T-helper 1 cell treated with Interleukin-12 subunit alpha and Interleukin-12 subunit beta and Interleukin-4 antibody, amounts not matched to agents 30 ng/mL and 1 ng/mL, for 36 hours (primary cell): ENCODE measurements at regions not wholly inside any gene's neighbourhood (a gene's known extent, or its start where the extent isn't known, plus 50 kb on each side); places are given as distances from the start of the nearest gene placed in this dataset.

ENCODE experiments used
- intact Hi-C: fragments of 100-400 bp; cut with micrococcal nuclease; formaldehyde crosslinking; loops from one replicate; pipeline ENCODE4 v1.15.1; 2024

DNA sequence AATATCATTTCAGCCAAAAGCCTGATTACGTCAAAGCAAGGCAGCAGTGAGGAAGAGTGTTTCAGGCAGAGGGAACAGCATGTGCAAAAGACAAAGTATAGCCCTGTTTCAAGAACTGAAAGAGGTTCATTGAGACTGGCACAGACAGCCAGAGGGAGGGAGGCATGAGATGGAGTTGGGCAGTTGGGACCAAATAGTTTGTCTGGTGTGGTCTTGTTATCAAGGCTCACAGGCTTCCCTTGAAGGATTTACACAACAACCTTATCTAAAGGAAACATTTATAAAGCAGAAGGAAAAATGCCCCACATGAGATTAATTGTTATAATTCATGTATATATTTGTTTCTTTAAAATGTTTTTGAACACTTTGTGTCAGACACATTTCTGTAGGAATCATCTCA, 253.3 kb downstream of the DMAC1 start:
- intact Hi-C loops = no loop called here

DNA sequence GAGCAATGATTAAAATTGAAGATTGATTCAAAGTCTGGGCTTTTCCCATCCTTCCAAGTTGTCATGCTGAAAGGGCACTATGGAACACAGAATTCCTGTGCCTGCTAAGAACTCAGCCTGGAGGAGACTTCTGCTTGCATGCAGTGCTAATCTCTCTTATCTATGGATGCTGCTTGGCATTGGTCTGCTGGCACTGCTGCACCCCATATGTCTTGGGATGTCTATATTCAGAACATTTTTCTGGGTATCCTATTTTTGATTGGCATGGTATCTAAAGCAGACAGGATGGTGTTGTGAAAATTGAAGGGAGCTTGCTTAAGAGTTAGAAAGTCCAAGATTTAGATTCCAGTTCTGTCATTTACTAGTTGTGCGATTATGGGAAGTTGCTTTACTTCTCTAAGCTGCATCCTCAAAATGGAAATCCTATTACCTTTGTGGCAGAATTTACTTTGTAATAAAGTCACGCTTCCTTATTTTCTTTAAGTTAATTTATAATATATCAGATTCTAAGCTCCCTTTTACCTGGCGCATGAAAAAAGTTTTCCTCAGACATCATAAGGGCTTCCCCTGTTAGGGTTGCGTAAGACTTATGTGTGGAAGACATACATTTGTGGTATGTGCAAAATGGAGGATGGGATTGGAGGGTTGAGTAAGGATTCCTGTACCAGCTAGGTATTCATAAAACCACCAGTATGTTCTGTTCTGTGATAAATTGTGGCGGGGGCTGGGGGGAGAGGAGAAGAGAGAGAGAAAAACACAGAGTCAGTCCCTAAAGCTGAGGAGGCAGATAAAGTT, 254.0 kb downstream of the DMAC1 start:
- intact Hi-C loops = no loop called here

DNA sequence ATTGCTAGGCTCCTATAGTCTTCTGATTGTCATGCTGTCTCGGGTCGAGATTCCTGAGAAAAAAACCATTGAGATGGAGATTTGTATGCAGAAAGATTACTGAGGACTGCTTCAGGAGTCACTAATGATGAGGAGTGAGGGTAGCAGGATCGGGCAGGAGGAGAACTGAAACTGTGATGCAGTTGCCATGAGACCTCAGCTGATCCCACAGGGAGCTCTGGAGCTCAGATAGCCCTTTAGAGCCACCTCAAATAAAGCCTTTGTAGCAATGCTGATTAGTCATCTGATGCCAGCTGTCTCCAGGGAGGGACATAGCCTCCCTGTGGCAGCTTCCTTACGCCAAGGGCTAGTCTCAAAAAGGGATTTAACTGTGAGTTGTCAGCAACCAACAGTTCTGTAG, 256.9 kb downstream of the DMAC1 start:
- intact Hi-C loops = no loop called here

DNA sequence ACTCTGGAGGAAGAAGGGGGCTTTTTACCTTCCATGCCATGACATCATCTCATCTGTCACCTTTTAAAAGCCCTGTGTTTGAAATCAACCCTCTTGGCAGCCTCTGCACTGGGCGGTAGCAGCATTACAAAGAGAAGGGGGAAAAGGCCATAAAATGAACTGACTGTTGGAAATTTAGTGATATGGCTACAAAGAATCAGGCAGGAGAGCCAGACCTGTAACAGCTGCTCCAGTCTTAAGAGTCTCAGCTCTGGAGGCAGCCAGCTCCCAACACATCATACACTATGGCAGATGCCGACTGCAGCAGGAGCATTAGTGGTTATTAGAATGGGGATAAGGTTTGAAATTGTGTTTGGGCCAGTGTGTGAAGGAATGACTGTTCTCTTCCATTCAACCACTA, 257.5 kb downstream of the DMAC1 start:
- intact Hi-C loops = no loop called here

DNA sequence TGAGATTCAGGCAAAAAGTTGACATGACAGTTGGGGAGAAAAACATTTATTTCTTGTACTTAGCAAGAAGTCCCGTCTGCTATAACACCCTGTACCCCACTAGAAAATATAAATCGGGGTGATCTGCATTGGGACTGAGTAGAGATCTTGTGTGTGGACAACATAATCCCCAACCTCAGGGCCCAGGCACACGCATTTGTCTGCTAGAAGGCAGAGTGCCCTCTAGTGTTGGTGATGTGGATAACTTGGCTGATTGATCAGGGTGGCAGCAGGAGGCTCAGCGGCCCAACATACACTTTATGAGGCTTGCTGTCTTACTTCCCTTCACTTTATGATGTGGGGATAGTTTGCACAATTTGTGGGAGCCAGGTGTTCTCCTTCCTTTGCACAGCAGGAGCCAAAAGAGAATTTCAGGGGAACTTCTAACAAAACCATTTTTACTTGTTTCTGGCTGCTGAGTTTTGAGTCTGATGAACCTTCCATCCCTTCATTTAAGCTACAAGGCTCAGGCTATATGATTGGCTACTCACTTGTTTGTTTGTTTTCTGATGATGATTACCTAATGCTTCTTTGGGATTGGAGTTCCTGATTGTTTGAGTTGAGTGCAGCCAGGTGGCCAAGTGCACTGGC, 263.2 kb downstream of the DMAC1 start:
- intact Hi-C loops = loop anchor here (1.0 to 10.0 kb wide), 6 partner anchors 362 to 951 kb away; no protein-coding TSS in a partner anchor

DNA sequence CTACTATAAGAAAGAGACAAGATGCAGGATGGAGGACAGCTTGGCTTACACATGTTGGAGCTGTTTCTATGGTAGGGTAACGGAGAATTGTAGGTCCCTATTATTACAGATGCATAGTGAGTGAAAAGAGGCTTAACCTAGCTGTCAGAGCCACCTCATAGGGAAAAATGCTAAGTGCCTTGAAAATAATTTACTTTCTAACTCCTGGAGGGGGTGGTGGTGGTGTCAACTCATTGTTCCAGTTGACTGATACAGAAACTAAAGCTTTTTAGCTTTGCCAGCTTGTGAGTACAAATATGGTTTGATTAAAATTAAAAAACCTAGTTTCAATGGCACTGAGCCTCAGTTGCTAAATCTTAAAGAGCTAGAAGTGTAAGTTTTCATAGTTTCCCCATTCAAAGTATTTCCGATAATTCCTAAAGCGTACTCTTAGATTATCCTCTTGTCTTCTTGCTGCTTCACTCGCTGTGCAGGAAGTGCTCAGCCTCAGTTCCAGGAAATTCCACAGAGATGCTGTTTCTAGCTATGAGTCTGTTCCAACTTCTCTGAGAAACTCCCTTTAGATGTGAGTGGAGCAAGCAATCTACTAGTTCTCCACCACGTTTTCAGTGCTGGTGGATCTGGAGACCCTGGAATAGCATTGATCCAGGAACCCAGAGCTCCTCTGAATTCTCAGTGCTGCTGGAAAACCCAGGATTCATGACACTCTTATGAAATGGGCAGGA, 265.2 kb downstream of the DMAC1 start:
- intact Hi-C loops = loop anchor here (1.0 to 10.0 kb wide), 4 partner anchors 128 to 442 kb away; no protein-coding TSS in a partner anchor

DNA sequence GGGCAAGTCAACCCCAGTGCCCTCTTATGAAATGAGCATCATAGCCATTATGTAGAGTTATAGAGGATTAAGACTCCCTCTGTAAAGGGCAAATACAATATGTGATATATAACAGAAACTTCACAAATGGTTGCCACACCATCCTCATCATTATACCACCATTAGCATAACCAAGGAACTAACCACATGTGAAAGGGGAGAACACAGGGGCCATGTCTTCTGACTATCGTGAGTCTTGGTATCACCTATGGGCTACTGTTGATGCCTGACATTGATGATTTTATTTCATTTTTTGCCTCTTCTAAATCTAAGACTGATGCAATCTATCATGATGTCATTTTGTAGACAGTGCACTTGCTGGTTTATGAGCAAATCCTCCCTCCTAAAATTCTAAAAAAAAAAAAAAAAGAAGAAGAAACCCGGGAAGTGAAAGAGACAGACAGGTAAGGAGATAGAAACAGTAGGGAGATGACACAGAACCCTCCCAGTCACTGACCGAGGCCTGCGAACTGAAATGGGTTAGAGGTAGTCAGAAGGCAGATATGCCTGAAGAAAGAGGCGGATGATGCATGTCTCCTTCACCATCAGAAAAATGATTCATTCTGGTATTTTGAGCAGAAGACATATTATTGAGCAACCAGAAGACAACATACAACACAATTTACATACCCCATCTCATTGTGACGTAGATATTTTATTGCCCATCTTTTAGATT, 266.0 kb downstream of the DMAC1 start:
- intact Hi-C loops = loop anchor here (1.0 to 10.0 kb wide), 4 partner anchors 127 to 443 kb away; no protein-coding TSS in a partner anchor

DNA sequence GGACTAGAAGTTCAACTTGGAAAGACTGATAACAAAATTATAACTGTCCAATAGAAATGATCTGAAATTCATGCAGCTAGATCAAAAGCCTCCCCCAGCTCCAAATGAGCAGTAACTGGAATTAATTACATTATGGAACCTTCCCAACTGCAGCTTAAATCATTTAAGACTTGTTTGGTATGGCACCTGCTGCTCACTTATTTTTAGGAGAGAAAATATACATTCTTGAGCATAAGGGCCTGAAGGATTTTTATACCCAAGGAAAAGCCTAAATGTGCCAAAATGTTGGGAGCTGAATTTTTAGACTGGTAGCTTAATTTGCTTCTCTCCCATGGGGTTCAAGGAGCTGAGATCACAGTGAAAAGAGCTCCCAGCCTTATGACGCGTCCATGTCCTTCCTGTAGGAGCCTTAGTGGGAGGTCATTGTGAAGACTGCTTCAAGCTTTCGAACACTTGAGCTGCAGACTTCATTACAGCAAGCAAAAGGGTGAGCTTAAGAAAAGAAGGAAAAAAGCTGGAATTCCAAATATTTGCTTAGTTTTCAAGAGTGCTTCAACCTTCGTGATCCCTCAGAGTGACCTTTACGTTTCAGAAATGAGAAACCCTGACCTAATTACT, 276.0 kb downstream of the DMAC1 start:
- intact Hi-C loops = no loop called here

DNA sequence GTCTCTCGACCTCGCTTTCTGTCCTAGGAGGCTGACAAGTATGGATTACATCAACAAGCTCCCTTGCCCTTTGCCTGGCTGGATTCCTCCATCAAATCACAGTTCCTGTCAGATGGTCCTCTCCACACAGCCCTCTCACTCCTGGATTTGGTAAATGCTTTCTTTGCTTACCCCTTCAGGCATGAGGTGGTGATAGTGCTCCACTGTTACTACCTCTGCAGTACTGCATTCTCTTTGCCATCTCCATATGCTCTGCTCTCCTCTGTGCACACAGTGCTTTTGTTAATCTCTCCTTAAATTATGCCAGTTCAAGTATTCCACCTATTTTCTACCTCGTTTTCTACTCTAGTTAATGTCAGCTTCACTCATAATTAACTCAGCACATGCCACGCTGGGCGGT, 279.2 kb downstream of the DMAC1 start:
- intact Hi-C loops = no loop called here

DNA sequence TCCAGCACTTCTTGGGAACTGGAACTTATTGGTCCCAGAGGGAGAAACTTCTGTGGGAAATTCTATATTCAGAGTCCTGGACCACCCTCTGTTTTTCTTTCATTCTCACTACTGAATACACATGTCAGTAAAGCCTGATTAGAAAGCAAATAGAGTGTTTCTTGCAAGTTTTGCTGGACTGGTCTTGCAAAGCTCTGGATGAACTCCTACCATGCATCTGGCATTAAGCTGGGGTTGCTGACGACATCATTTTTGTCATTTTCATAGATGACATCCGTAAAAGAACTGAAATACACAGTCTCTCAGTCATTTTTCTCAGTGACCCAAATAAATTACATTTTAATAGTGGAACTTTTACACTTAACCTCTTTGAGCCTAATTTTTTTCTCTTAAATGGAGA, 283.2 kb downstream of the DMAC1 start:
- intact Hi-C loops = no loop called here

DNA sequence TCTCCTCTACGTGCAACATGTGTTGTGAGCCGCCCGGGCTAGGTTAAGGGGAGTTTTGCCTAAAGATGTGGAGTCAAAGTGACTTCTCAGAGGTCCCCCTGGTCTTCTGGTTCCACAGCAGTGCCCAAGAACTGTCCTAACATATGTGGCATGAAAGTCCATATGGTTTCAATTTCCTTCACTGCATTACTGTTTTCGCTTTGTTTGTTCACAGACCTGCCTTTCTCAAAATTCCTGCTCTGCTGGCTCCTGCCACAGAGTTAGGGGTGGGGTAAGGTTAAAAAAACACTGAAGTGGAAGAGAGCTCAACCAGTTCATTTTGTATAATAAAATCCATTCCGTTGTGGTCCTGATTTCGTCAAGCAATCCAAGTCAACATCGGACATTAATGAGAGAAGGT, 289.4 kb downstream of the DMAC1 start:
- intact Hi-C loops = no loop called here

DNA sequence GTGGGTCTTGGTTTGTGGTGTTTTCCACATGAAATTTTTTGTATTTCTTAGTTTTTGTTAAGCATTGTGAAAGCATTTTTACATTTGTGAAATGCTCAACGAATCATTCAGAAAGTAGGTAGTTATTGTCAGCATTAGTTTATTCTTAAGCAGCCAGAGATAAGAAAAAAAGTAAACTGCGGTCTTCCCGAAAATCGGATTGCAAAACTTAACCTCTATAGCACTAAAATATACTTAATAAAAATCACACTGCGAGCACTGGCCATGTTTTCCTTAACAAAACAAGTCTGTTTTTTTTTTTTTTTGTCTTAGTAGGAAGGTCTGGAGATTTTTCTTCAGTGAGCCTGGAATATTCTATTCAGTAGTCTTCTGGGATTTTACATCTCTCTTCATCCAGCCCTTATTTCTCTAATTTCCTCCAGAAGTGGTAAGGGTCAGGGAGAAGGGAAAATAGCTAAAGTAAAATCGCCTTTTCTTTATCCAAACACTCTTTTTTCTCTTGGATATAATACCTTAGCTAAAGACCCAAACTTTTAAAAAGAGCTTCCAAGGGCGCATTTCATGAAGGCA, 289.9 kb downstream of the DMAC1 start:
- intact Hi-C loops = no loop called here

DNA sequence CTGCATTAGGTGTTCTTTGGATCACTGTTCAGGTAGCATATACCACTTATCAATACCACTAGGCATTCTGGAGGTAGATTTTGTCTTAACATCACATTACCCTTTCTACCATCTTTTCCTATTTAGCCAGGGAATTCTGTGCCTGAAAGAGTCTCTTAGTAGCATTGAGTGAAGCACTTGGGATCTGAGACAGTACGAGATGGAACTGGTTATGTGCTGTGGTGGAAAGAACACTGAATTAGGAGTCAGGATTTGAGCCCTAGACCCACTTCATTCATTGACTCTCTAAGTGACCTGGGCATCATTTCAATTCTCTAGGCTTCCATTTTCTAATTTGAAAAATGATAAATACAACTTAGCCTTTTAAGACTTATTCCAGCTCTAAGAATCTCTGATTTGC, 291.1 kb downstream of the DMAC1 start:
- intact Hi-C loops = no loop called here

DNA sequence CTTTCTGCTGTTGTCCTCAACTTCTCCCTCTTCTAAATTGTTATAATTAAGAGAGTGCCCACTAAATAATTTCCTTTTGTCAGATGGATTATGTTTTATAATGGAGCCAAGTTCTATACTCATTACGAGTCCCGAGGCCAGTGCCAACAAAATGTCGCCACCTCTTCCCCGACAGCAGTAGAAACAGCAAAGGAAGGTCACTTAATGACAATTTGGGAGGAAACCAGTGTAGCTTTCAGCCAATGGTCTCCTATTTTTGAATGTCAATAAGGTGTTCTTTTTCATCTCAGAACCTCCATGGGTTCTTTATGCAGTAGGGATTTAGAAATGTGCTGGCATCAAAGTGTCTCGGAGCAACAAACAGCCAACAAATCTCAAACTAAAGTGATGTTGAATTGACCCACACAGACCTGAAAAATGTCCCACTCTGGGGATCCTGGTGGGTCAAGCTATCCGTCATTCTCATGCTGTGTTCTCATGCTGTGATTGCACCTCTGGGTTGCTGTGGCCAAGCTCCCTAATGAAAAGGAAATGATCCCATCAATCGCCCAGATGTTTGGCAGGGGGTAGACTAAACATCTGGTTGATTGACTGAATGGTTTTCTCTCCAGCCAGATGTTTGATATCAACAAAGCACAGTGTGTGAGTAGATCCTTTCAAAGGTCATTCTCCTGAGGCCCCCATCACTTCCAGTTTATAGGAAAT, 291.9 kb downstream of the DMAC1 start:
- intact Hi-C loops = no loop called here

DNA sequence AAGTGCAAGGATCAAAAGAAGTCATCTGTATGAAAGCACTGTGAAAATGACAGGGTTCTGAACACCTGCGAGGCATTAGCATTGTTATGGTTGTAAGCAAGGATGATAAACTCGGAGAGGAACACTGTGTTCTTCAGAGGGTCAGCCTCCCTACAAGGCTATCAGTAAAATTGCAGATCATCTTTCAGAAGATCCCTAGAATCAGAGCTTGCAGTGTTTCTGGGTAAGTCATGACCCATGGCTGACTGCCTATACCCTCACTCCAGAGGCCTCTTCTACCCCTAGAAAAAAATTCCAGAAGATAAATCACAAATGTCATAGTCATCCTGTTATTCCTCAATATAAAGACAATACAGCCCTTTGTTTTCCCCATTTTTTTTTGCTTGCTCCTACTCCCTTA, 292.6 kb downstream of the DMAC1 start:
- intact Hi-C loops = no loop called here

DNA sequence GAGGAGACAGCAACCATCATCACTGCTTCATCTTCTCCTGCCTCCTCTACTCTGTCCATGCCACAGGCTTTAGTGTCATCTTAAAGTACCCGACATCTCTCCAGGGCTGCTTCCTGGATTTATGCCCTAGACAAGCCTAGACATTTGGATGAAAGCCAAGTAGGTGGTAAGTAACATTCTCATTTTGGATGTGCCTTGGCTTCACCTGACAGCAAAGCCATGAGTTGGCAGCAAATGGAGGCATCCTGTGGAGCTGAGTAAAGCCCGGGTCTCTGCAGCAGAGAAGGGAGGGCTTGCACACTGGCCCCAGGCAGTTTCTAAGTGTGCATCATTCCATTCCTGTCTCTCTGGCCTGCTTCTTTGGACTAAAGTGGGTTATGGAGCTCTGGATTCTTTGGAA, 299.1 kb downstream of the DMAC1 start:
- intact Hi-C loops = no loop called here

DNA sequence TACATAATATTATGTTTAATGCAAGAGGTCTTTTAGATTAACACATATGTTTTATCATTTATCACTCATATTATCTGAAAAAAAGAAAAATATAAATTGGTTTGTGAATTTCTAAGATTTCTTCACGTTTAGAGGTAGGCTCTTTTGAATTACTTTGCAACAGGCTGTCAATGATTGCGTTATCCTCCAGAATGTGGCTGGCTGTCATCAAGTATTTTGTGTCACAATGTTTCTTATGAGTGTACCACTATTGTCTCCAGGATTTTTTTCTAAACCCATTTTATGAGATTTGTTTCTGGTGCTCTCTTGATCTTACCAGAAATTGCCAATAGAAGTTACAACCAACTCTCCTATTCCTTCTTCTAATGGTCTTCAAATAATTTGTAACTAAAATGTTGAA, 307.9 kb downstream of the DMAC1 start:
- intact Hi-C loops = no loop called here

DNA sequence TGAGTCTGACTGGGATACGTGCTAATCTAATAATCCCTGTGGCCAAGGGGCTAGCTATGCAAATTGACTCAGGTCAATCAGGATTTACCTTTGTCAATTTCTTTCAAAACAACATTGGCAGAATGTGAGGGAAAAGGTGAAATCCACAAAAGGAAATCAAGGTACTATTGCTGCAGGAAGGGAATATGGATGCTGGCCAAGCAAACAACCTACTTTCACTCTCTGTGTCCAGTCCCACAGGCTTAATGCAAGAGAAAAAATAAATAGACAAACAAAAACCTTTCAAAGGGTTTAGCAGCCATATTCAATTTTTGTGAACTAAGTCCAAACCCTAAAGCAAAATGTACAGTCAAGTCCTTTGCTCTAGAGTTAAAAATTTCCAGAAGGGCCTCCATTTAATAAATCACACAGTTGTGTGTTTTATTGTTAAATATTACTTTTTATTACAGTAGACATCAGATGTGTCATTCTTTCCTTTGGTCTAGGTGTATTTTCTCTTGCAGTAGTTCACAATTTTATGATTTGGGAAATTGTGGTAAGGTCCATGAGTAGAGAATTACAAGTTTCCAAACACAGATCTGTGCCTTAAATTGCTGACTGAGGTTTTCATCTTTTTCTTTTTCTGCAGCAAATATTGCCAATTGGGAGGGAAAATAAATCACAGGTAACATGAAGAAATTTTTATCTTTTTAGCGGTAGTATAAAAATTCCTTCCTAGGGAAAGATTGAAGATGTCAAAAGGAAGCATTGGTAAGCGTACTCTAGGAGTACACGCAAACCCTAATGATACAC, 309.1 kb downstream of the DMAC1 start:
- intact Hi-C loops = no loop called here

DNA sequence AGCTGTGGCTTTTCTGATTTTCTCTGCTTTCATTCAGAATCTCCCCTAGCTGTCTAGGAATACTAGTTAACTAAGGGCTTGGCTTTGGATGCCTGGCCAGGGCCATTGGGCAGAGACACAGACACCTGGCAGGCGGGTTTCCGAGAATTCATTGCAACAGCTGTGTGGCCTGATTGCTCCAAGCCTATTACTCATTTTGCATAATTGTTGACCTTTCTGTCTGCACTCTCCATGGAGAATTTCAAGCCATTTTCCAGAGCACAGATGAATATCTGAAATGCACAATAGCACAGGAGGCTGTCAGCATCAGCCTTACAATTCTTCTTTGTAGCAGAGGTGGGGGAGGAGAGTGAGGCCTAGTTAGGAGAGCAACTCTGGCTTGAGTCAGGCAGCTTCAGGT, 310.5 kb downstream of the DMAC1 start:
- intact Hi-C loops = loop anchor here (5.0 kb wide), 1 partner anchor 1283 kb away; no protein-coding TSS in a partner anchor
